Stromal cell of bone marrow (primary cell): ENCODE measurements at regions not wholly inside any gene's neighbourhood (a gene's known extent, or its start where the extent isn't known, plus 50 kb on each side); places are given as distances from the start of the nearest gene placed in this dataset.
A peak's percentile ranks its signal among the peaks of the same experiment; 100 is the strongest.

Source experiments
- DNase-seq: peaks from one replicate; pipeline ENCODE4 v3.0.0-alpha.2; 2012; ENCODE audit warnings: low read depth

DNA sequence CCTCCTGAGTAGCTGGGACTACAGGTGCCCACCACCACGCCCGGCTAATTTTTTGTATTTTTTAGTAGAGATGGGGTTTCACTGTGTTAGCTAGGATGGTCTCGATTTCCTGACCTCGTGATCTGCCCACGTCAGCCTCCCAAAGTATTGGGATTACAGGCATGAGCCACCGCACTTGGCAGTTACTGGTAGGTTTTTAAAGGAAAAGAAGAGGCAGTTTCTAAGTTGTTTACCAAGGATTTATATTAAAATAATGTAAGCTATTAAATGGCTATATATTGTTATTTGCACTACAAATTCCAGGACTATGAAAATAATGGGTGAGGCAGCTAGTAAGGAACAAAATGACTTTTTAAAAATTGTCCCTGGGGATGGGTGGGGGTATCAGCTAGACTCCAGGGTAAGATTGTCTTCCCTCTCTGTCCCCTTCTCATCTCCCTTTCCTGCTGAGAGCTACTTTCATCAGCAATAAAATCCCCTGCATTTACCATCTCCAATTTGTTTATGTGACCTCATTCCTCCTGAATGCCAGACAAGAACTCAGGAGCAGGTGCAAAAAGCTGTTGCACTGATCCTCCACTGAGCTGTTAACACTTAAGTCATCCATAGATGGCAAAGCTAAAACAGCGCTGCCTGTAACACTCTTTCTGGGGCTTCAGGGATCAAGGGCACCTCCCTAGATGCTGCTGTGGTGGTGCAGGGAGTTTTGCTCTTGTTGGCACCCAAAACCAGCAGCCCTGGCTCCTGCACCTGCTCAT lies 165.2 kb downstream of the ZPLD1 start:
- DNase-seq: no peak

DNA sequence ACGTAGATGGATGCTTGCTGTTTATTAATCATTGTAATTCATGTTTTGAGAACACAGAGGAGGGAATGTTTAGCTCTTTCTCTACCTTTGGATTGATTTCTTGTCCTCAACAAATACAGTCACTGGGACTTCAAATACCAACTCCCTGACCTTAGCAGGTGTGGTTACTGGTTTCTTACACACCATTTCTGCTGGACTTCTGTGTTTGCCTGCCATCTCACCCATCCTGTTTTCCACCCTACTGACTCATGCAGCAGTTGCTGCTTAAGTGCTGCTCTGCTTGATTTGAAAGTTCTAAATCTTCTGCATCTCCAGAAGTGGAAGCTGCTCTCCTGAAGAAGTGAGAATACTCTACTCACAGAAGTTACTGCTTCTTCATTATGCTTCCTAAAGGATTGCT lies 170.3 kb downstream of the ZPLD1 start:
- DNase-seq: no peak

DNA sequence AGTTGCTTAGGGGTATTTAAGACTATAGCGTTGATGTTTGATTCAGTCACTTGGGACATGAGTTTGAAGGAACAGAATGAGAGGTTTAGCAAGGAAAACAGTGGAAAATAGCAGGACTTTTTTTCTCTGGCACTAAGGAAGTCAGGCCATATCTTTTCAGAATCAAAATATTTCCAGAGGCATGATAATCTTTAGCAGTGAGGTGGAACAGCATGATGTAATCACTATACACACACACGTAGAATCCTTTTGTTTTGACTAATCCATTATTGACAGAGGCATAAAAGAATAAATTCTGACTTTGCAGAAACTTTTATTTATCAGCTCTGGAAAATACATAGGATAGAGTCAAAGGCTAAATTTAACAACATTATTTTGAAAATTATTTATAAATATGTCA lies 174.1 kb downstream of the ZPLD1 start:
- DNase-seq: no peak

DNA sequence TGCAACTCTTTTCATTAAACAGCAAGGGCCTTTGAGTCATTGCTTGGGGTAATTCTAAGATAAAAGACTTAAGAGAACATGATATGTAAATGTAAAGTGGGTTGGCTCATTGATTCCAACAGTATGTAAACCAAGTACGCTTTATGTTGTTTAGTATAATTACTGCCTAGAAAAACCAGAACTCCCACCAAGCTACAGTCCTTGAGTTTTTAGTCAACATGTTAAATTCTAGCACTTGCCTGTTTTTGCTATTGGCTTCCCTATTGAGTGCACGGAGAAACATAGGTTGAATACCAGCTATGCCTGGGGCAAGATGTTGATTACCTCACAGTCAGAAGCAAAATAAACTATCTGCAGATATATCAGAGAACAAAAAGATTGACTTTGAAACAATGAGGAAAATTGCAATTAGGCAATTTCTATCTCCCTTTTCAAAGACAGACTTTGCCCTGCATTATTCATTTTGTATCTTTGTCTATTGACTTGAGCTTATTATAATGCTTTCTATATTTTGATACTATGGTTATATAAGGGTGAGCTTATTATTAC lies 179.3 kb downstream of the ZPLD1 start:
- no peak for DNase-seq

DNA sequence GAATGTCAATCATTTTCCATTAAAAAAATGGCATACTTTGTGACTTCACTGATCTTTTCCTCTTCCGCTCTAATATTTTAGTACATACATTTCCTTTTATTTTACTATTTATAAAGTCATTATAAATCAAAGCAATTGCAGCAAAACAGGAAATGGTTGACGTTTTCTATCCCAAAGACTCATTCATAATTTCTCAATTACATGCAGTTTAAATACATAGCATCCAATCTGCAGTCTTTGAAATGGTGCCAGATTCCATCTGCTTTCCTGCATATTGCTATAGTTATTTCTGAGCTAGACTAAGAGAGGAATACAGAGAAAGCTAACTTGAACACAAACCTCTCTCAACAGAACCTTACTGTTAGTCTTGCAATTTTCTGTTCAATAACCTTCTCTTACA lies 179.8 kb downstream of the ZPLD1 start:
- no peak for DNase-seq

DNA sequence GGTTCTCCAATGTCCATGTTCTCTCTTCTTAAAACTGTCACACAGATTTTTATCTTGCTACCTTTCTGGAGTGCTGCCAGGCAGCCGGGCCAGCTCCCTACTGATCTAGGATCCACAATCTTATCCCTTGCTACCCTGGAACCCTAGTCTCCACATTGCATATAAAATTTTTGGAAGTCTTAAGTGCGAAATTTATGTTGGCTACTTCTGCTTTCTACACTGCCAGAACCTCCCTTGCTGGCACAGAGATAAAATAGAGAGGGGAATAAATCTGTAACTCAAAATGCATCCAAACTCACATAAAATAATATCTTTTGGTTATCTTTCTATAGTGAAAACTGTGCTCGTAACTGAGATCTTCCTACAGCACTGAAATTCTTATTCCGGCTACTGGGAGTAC lies 182.6 kb downstream of the ZPLD1 start:
- no peak for DNase-seq

DNA sequence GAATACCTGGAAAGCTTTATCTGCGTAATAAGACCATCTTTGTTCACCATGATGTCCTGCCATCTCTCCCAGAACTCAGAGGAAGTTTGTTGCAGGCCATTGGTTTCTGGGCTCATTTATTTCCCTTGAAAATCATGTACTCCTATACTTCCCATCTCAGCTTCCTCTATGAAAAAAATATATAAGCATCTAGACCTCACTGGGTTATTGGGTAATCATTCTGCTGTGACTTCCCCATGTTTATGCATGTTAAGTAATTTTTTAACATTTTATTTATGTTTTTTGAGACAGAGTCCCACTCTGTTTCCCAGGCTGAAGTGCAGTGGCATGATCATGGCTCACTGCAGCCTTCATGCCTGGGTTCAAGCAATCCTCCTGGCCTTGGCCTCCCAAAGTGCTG lies 184.5 kb downstream of the ZPLD1 start:
- no peak for DNase-seq

DNA sequence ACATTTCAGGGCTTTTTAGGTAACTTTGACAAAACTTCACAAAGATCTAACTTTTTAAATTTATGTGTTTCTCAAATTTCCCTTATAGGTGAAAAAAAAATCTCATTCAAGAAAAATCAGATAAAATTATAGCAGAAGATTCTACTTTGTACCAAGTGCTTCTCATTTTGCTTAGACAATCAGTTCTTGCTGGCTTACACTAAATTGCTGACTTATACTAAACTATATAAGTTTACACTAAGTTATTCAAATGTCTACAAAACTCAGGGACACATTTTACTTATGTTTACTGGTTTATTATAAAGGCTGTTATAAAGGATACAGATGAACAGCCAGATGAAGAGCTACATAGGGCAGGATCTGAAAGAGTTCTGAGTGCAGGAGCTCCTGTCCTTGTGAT lies 195.1 kb downstream of the ZPLD1 start:
- no peak for DNase-seq

DNA sequence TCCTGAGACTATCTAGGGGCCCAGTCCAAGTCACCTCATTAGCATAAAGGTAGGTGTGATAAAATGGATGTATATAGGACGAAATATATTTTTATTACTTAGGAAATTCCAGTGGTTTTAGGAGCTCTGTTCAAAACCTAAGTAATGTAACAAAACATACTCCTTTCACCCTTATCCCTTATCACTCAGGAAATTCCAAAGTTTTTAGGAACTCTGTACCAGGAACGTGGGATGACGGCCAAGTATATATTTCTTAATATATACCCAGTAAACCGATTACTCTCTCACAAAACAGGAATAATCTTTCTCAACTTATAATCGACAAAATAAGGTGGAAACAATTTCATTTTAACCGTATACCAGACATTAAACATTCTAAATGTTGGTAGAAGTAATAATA lies 195.7 kb downstream of the ZPLD1 start:
- no peak for DNase-seq

DNA sequence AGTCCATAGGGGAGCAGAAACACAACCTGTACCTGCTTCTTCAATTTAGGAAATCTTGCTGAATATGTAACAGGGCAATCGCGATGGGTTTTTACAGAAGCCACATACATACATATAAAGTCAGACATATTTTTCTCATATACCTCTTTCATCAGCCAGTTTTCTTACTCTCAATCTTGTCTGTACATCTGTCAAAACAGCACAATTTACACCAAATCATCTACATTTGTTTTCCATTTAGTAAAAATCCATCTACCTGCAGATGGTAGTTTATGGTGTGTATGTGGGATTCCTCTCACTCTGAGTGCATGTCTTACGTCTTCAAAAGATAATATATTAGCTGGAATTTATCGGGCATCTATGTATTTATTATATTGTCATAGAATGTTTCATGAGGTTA lies 208.7 kb downstream of the ZPLD1 start:
- no peak for DNase-seq

DNA sequence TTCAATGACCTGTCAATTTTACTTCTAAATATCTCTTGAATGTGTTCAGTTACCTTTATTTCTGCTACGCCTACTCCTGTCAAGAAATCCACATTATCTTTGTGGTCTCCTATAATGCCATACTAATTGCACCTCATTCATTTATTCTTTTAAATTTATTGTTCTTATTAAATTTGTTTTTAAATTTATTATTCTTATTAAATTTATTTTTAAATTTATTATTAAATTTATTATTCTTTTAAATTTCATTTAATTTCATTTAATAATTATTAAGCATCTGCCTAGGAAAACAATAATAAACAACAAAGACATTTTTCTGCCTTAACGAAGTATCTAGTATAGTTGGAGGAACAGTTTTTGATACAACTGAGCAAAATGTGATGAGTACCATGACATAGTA lies 211.7 kb downstream of the ZPLD1 start:
- DNase-seq: no peak

DNA sequence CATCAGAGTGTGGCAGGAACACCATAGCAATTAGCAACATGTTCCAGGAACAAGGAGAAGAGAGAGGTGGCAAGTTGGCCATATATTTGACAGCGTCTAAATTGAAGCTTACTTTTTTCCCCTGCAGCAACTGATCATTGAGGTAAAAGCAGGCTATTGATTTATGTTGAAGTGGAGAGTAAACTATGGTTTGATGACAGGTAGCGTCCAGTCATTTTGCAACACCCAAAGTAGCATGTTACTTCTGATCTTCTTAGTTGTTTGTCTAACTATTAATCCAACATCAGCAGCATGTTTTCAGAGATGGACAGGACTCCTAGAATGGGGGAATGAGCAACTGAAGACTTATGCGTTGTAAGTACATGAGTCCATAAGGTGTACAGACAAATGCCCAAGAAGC lies 225.8 kb downstream of the ZPLD1 start:
- DNase-seq: no peak

DNA sequence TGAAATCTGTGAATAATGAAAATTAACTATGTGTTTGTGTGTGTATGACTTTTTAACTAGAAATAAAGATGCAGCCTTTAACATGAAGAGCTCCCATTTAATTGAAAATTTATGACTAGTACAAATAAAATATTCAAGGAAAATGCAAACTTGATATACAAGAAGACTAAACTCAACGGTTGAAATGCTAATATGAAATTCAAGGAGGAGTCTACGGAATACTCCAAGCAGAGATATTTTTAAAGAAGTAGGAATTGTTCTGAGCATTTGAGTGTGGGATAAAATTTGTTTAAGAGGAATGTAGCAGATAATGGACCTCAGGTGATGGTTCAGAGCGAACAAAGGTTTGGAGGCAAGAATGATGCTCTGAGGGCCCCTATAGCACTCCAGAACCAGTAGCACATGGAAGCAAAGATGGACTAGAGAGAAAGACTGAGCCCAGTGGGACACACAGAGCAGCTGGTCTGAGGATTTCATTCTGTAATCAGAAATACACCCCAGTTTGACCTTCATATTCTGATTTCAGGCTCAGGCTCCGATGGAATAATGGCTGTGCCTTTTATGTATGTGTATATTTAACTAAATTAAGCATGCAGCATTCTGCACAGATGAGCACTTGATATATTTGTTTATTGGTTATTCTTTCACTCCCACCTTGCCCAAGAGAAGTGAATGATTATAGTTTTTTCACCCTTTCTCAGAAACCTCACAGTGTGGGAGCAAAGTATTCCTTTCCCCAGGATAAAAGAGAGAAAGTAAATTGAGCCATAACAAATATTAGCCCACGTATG lies 227.1 kb downstream of the ZPLD1 start:
- no peak for DNase-seq

DNA sequence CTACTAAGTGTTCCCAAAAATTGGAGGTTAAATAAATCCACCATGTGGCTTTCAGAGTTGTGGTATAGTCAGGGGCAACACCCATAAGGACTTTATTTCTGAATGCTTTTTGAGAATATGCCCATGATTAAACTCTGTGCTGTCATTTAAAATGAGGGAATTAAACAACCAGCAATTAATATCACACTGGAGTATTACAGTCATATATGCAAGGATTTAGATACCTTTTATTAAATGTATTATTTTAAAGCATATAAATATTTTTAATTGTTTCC lies 227.6 kb downstream of the ZPLD1 start:
- DNase-seq: no peak

DNA sequence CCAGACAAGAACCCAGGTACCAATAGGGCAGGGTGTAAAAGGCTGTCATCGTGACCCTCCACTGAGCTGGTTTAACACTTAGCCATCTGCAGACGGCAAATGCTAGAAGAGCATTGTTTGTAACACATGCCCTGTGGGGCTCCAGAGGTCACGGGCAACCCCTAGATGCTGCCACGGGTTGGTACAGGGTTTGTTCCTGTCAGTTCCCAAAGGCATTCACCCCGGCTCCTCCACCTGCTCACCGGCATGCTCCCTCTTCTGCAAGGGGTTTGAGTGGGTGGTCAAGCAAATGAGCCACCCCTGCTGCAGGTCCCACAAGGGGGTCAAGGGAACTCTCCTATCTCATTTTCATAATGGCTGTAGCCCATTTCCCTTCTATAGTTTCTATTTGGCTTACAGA lies 229.3 kb downstream of the ZPLD1 start:
- DNase-seq: no peak

DNA sequence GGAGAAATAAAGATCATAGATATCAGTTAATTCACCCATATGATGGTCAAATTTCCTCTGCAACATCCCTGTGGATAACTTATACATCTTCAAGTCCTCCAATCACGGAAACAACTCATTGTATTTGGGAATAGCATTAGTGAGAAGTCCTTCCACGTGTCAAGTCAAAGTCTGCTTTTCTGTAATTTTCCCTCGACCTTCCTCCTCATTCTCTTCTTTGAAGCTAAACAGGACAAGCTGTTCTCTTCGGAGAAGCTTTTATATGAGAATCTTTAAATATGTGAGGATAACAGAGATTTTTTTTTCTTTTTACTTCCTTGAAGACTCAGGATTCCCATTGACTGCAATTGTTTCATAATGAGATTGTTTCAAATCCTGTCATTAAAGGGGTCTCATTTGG lies 230.4 kb downstream of the ZPLD1 start:
- DNase-seq: no peak

DNA sequence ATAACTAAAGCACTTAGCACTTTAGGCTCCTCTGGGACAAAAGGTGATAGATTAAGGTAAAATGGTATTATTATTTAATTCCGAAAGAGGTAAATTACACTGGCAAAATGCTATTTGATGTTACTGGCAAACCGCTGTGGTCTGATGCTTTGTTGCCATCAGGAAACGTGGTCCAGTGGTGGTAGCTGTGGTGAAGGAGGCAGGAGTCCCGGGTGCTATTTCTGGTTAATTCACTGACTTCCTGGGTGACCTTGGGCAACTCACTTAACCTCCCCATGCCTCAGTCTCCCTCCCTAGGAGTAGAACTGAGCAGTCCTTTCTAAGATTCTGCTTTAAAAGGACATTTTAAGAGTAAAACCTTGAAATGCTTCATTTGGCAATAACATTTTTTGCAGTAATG lies 233.4 kb downstream of the ZPLD1 start:
- no peak for DNase-seq

DNA sequence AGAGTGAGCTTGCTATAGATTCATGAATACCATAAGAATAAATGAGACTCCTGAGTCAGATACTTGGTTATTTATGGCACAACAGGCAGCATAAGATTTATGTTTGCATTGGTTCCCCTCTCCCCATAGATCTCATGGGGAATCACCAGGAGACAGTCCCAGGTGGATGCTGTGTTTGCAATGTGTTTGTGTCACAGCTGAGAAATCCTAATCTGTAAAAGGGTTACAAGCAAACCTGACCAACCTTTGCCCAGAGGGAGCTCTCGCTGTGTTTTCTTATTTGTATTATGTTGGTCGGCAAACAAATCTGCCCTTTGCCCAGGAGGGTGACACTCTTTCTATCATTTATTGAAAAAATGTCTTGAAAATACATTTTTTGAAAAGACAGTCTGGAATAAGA lies 236.2 kb downstream of the ZPLD1 start:
- no peak for DNase-seq

DNA sequence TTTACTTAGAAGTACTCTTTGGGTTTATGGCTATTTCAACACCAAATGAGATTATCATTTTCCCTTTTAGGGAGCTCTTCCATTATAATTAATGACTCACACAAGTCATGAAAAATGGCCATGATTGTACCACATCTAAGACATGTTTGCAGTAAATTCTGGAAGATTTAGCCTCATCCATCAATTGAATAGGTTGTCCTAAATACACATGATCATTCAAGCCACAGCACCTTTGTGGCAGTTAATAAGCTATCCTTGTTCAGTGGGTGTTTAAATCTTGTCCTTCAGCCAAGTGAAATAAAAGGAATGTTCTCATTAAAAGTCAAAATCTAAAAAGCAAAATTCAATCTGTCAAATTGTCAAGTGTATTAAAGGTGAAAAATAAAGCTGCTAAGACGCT lies 237.5 kb downstream of the ZPLD1 start:
- no peak for DNase-seq

DNA sequence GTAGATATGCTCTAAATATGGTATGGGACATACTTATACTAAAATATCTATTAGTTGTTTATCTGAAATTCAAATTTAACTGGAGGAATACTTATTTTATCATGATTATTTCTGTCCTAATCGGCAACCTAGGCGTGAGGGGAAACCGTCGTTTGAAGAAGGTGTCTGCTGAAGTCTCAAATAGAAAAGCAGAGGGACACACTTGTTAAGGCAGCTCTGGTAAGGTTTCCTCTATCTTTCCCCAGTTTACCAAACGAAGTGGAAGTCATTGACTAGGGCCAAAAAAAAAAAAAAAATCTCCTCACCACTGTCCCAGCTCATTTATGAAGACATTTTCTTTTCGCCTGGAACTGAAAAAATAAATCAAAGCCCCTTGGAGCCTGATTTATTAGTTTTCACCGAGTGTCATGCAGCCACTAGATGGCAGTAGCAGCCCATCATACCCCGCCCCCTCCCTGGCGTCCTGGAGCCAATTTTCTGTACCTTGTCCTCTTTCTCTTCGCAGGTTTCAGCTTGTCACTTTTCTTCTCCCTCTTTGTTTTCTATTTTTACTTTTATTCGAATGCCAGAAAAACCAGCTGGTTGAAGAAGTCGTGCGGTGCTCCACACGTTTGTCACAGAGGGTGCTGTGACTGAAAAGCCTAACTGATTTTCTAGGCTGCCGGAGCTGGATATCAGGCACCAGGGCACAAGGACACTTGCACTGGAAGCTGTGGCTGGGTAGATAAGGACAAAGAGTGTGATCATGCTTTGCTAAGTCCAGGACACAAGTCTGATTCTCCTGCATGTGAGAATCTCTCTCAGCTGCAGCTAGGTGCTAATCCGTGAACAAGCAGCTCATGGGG lies 238.7 kb downstream of the ZPLD1 start:
- DNase-seq: peak; percentile 5

DNA sequence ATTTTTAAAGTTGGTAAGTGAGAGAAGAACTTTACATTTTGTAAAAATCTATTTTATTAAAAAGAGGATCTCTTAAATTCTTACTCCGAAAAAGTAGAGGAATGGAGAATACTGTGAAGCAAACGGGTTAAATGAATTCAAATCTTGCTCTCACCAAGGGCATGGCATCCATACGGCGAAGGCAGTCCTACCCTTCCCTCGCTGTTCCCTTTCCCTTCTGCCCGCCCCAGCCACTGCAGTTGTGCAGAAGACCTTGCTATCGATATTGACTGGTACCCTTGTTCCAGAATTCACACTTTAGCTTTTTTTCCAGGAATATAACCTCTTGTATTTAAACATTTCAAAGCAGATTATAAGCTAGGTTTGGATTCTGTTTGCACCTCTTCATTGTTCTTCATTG lies 239.5 kb downstream of the ZPLD1 start:
- DNase-seq: no peak

DNA sequence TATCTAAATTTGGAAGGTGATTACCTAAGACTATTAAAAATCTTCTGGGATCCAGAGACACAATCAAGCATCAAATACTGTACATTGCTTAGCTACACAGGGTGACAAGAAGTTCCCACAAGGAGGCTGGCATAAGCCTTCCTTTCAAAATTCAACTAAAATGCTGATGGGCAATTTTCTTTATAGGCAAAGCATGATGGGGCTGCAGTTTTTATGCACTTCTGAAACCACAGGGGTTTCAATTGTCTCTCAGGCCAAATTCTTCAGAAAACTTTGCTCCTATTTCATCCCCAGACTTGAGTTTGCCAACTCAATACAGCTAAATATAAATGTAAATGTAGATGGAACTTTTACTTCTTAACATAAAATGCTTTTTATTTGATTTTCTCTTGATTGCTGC lies 241.6 kb downstream of the ZPLD1 start:
- DNase-seq: no peak

DNA sequence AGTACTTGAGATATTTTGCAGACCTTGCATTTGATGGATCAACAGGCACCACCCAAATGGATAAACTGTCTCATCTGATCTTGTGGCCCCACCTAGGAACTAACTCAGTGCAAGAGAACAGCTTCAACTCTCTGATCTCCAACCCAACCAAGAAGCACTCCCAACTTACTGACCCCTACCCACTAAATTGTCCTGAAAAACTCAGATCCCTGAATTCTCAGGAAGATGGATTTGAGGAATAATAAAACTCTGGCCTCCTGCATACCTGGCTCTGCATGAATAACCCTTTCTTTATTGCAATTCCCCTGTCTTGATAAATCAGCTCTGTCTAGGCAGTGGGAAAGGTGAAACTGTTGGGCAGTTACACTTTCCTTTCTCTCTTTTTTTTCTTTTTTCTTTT lies 247.9 kb downstream of the ZPLD1 start:
- no peak for DNase-seq
